Stimulated activated CD8-positive, alpha-beta memory T cell treated with anti-CD3 and anti-CD28 coated beads, Interleukin-2, amount 100 ng/mL, for 48 hours (primary cell): ENCODE measurements at regions not wholly inside any gene's neighbourhood (a gene's known extent, or its start where the extent isn't known, plus 50 kb on each side); places are given as distances from the start of the nearest gene placed in this dataset.
"Not testable (repeated sequence)": the region's sequence is repeated elsewhere in the genome, so short reads cannot be mapped to it uniquely, and the experiment has no call there.

Source experiments
- DNase-seq, 2 donors: peaks; one replicate each; pipeline ENCODE4 v3.0.0-alpha.2; 2020; ENCODE audit warnings: low read depth in 2 of 2

GRCh38 chr20:16864069-16864468 is 115.9 kb downstream of the OTOR start:
- DNase-seq = no peak

GRCh38 chr20:16864963-16865362 is 116.8 kb downstream of the OTOR start:
- no peak for DNase-seq

- DNase-seq = no peak
Observed at GRCh38 chr20:16865406-16865805, 117.2 kb downstream of the OTOR start.

- DNase-seq = not testable (repeated sequence)
Observed at GRCh38 chr20:16873124-16873523, 125.0 kb downstream of the OTOR start.

DNA sequence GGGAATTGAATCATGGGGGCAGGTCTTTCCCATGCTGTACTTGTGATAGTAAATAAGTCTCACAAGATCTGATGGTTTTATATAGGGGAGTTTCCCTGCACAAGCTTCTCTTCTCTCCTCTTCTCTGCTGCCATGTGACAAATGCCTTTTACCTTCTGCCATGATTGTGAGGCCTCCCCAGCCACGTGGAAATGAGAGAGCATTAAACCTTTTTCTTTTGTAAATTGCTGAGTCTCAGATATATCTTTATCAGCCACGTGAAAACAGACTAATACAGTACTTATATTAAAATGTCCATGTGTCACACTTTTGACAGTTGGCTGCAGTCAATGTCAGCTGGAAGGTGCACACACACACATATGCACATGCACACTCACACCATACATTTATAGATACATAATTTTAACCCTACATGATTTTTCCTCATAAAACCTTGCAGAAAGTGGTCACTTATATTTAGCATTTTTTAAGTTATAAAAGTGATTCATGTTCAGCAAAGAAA is 128.9 kb downstream of the OTOR start:
- no peak for DNase-seq

DNA sequence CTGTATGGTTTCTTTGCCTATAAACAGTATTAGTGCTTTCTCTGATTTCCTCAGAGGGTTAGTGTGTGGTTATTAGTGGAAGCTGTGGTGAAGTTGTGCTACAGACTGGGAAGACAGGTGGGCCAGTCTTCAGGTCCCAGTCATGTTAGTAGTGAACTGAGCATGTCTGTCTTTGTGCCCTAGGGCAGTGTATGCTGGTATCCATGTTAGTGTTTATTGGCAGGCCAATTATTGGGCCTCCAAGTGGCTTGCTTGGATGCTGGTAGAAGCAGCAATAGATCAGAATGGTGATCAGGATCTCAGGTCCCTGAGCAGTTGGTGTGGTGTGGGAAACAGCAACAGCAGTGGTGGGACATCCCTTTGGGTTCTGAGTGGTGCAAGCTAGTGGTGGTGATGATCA is 137.6 kb downstream of the OTOR start:
- DNase-seq = no peak

- no peak for DNase-seq
Observed at GRCh38 chr20:16898433-16898832, 150.3 kb downstream of the OTOR start.

GRCh38 chr20:16902662-16903061 is 154.5 kb downstream of the OTOR start:
- DNase-seq = no peak

GRCh38 chr20:16904751-16905150 is 156.6 kb downstream of the OTOR start:
- DNase-seq = no peak

DNA sequence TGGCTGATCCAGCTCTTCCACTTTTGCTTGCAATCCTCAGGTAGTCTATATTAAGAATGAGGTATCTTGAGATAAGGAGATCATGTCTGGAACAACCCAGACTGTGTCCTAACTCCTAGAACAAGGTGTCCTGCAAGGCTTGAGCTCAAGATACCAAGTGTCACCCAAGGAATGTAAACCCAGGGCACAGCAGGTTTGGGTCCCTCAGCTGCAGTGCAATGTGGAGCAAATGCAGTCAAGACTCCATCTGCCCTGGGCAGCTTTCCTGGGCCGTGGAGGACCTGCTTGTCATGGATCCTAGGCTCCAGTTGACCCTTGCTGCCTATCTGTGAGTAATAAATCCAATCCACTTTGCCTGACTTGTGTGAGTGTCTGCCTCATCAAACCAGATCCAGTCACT is 166.1 kb downstream of the OTOR start:
- DNase-seq = no peak

DNA sequence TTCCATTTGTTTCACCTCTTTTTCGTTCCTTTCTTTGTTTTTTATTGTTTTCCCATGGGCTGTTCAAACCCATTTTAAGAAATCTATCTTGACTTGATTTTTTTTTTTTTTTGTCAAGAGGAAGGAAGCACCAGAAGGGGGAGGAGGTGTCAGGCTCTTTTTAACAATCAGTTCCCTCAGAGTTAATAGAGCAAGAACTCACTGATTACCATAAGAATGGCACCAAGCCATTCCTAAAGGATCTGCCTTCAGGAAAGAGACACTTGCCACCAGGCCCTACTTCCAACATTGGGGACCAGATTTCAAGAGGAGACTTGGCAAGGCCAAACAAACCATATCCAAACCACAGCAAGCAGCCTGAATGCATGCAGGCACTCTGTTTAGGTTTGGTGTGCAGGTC is 168.0 kb downstream of the OTOR start:
- DNase-seq = no peak

DNA sequence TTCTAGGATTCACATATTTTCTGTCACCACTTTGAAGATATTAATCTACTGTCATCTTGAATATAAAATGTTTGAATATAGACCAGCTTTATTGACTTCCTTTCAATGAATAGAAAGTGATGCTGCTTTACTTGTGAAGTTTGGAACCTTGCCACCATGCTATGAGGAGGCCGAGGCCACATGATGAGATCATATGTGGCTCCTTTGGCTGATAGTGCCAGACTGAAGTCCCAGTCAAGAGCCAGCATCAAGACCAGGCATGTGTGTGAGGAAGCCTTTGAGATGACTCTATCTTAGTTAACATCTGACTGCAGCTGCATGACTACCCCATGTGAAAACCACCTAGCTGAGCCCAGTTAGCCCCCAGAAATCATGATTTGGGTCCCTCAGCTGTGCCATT is 169.5 kb downstream of the OTOR start:
- no peak for DNase-seq

DNA sequence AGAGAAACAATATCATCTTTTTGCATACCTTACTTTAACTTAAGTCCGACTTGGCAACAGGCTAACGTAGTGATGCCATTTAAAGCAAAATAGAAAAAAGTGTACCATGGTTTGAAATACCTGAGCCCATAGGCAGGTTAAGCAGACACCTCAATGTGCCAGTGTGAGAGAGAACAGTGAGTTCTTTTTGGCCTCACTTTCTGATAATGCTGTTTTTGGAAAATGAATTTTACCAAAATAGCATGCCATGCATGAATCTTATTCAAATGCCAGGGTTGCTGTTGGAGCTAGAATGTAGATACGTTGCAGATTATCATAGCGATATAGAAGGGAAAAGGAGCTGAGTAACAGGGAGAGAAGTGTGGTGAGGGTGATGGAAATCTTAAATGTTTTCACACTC is 170.2 kb downstream of the OTOR start:
- no peak for DNase-seq

- DNase-seq = no peak
Observed at GRCh38 chr20:16919841-16920240, 171.7 kb downstream of the OTOR start.

- DNase-seq = no peak
Observed at GRCh38 chr20:16922834-16923233, 174.7 kb downstream of the OTOR start.

DNA sequence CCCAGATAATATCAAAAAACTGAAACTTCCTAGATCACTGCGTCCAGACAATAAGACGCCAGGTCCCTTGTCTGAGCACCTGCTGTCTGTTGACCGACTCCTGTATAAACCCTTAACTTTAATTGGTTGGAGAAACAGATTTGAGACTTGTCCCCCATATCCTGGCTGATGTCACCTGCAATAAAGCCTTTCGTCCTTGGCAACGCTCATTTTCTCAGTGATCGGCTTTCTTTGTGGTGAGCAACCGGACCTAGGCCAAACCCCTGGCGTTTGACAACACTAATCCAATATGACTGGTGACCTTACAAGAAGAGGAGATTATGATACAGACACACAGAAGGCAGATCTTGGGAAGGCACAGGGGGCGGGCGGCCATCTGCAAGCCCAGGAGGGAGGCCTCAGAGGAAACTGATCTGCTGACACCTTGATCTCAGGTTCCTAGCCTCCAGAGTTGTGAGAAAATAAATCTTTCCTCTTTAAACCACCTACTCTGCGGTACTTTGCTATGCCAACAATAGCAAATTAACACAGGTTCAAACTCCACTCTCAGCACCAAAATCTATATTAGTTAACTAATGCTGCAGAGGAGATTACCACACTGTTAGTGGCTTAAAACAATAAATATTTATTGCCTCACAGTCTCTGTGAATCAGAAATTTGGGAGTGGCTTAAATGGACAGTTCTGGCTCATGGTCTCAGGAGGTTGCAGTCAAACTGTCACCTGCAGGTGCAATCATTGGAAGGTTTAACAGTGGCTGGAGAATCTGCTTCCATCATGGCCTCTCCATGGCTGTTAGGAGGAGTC is 178.7 kb downstream of the OTOR start:
- DNase-seq = no peak

DNA sequence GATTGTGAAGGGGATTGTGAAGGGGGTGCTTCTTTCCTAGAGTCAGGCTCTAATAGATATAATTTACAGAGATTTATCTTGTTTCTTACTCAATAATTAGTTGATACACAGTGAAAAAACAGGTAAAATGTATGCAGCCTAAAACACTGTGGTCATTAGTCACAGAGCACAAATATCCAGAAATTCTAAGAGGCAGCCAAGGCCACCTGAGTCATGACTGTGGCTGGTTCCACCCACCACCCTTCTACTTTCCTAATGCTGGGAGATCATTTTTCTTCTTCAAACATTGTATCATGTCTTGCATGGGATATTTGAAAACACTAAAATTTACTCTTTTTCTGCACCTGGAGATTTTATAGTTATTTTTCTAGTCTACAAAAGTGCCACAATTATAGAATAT is 181.6 kb downstream of the OTOR start:
- DNase-seq = no peak

- DNase-seq = no peak
Observed at GRCh38 chr20:16930656-16931055, 182.5 kb downstream of the OTOR start.

- no peak for DNase-seq
Observed at GRCh38 chr20:16939051-16939450, 190.9 kb downstream of the OTOR start.

DNA sequence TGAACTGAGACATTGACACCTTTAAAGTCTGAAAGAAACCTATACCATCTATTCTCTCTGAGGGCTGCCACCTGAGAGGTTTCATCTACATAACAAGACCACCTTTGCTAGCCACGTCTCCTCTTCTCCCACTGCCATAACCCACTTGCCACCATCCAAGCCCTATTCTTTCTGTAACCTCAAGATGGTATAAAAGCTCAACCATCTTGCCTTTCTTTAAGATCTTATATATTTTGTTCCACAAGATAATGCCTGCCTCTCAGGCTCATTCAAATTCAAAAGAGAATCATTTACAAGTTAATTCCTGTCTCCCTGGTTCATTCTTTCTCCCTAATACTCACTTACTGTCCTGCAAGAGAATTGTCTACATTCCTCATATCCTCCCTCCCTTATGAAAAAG is 192.5 kb downstream of the OTOR start:
- DNase-seq = no peak

DNA sequence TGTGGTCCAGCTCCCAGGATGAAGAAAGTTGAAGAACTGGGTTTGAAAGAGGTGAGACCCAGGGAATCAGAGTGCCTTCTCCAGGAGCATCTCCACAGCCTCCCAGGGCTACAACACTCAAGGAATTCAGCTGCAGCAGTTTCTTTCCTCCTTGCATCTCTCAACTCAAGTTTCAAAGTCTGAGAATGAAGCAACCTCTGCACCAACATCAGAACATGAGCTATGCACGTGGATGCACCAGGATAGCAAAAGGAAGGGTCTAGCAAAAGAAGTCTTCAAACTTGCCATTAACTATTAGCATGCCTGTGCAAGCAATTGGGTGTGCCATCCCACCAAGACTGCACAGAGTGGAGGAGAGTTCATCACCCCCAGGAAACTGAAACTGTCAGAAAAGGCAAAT is 193.9 kb downstream of the OTOR start:
- no peak for DNase-seq

- no peak for DNase-seq
Observed at GRCh38 chr20:16942756-16943155, 194.6 kb downstream of the OTOR start.

DNA sequence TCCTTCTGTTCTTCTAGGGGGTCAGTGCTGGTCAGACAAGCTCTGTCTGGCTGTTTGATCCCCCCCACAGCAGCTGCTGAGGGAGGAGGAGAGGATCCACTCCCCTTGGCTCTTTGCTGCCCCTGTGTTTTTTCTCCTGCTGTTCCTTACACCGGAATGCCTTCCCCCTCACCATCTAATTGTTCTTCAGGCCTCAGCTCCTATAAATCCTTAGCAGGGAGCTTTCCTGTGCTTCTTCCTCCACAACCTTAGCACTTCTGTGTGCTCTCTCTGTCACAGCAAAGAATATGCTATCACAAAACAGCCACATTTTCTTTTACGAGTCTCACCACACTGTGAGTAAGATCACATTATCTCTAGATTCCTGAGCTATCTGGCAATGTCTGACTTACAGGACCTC is 196.6 kb downstream of the OTOR start:
- DNase-seq = no peak

DNA sequence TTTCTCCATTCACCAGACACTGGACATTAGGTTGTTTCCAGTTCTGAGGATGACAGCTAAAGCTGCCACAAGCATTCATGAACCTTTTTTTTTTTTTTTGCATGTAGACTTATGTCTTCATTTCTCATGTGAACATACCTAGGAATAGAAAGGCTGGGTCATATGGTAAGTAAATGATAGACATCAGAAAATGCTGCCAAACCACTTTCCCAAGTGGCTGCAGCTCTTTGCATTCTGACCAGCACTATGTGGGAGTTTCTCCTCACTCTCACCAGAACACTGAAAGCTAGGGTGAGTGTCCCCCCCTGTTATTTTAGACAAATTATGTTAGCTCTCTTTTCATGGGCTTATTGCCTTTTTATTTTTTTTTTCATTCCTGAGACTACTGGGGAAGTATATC is 197.5 kb downstream of the OTOR start:
- no peak for DNase-seq
